H1 (cell line): ENCODE measurements at regions not wholly inside any gene's neighbourhood (a gene's known extent, or its start where the extent isn't known, plus 50 kb on each side); places are given as distances from the start of the nearest gene placed in this dataset.

Experiments
- CTCF ChIA-PET: fragments of 300-600 bp; sonication (Branson Sonifier 250); formaldehyde crosslinking; loops from one replicate; lab custom pipeline; 2021; ENCODE audit not compliant: partially characterized antibody; lab: Charles Lee
- POLR2A ChIA-PET: fragments of 300-600 bp; sonication (Branson Sonifier 250); formaldehyde crosslinking; loops from one replicate; lab custom pipeline; 2021; ENCODE audit warnings: inconsistent platforms; ENCODE audit not compliant: partially characterized antibody; lab: Charles Lee
- DNase-seq, 2 experiments: peaks; one replicate each; pipeline versions ENCODE4 v3.0.0 to v3.0.0-alpha.2; 2010 to 2022; ENCODE audit warnings: low spot score in 2 of 2, low read depth in 1 of 2, mixed read lengths in 1 of 2
- FAIRE-seq: peaks from 2 replicates; lab custom pipeline; 2011; peaks lifted over from hg19 to GRCh38; lab: Jason Lieb, UNC
- H2AFZ ChIP-seq: 2 replicates; pipeline ENCODE4 v1.8.1; 2012; ENCODE audit warnings: low read length, inconsistent platforms
- H2AK5ac ChIP-seq: 2 replicates; pipeline ENCODE4 v1.6.1; 2013; ENCODE audit warnings: low read depth, low read length
- H2BK120ac ChIP-seq: replicated peaks from 2 replicates; pipeline ENCODE3; 2013; ENCODE audit warnings: low read depth, low read length, inconsistent platforms
- H2BK12ac ChIP-seq: 2 replicates; pipeline ENCODE4 v1.6.1; 2013; ENCODE audit warnings: low read depth, low read length
- H2BK15ac ChIP-seq: 2 replicates; pipeline ENCODE4 v1.6.1; 2013; ENCODE audit warnings: low read length
- H2BK20ac ChIP-seq: 2 replicates; pipeline ENCODE4 v1.6.1; 2013; ENCODE audit warnings: low read length
- H2BK5ac ChIP-seq: 2 replicates; pipeline ENCODE4 v1.6.1; 2013; ENCODE audit warnings: low read depth, low read length
- H3K14ac ChIP-seq: 2 replicates; pipeline ENCODE4 v1.6.1; 2013; ENCODE audit warnings: inconsistent platforms; ENCODE audit not compliant: insufficient read length
- H3K18ac ChIP-seq: 2 replicates; pipeline ENCODE4 v1.6.1; 2013; ENCODE audit warnings: low read length; ENCODE audit errors: extremely low read depth
- H3K23ac ChIP-seq: 2 replicates; pipeline ENCODE4 v1.6.1; 2013; ENCODE audit warnings: inconsistent platforms; ENCODE audit not compliant: insufficient read length
- H3K23me2 ChIP-seq: 2 replicates; pipeline ENCODE4 v1.6.1; 2013; ENCODE audit warnings: low read depth, low read length
- H3K27ac ChIP-seq: 2 replicates; pipeline ENCODE4 v1.6.1; 2011; ENCODE audit warnings: low read depth, low read length, inconsistent platforms
- H3K27me3 ChIP-seq, 4 experiments: replicated peaks in 1 of 4; 1 replicate in 1 of 4; 2 replicates in 3 of 4; pipeline versions ENCODE4 v1.6.1 to v1.8.1; 2011 to 2013; ENCODE audit warnings: low read length in 3 of 4, mild to moderate bottlenecking in 3 of 4, inconsistent platforms in 2 of 4, mixed read lengths in 2 of 4, moderate library complexity in 1 of 4; ENCODE audit not compliant: control insufficient read depth in 3 of 4, insufficient read depth in 3 of 4; ENCODE audit errors: extremely low read depth in 1 of 4
- H3K36me3 ChIP-seq, 4 experiments: 2 replicates each; pipeline versions ENCODE4 v1.6.1 to v1.8.1; 2011 to 2013; ENCODE audit warnings: mild to moderate bottlenecking in 4 of 4, low read length in 3 of 4, moderate library complexity in 2 of 4, control low read depth in 1 of 4, inconsistent platforms in 1 of 4; ENCODE audit not compliant: insufficient read depth in 4 of 4, control insufficient read depth in 2 of 4
- H3K4ac ChIP-seq: replicated peaks from 2 replicates; pipeline ENCODE3; 2013; ENCODE audit warnings: low read length, low read depth, mixed read lengths, inconsistent platforms; ENCODE audit not compliant: insufficient read length
- H3K4me1 ChIP-seq, 4 experiments: replicated peaks in 1 of 4; 1 replicate in 1 of 4; 2 replicates in 3 of 4; pipeline versions ENCODE4 v1.6.1 to v1.8.1; 2011 to 2013; ENCODE audit warnings: low read length in 3 of 4, inconsistent platforms in 2 of 4, mixed read lengths in 1 of 4; ENCODE audit not compliant: insufficient read depth in 4 of 4, control insufficient read depth in 3 of 4
- H3K4me2 ChIP-seq, 2 experiments: 2 replicates each; pipeline versions ENCODE4 v1.6.1 to v1.8.1; 2011 to 2013; ENCODE audit warnings: low read depth in 2 of 2, low read length in 2 of 2, control low read depth in 1 of 2, inconsistent platforms in 1 of 2, mild to moderate bottlenecking in 1 of 2; ENCODE audit not compliant: insufficient read depth in 1 of 2
- H3K4me3 ChIP-seq, 4 experiments: fragments of 200-600, 300-600 bp in 1 of 4; sonication (generic), shearing (Covaris generic), sonication (Bioruptor Twin) in 1 of 4; 2 replicates each; pipeline versions ENCODE4 v1.5.1 to v1.8.1; 2011 to 2016; ENCODE audit warnings: low read length in 4 of 4, low read depth in 3 of 4, control low read depth in 2 of 4, inconsistent platforms in 2 of 4, mild to moderate bottlenecking in 2 of 4, mixed read lengths in 1 of 4, moderate library complexity in 1 of 4; ENCODE audit not compliant: insufficient read depth in 2 of 4; ENCODE audit errors: extremely low read depth in 1 of 4
- H3K56ac ChIP-seq: replicated peaks from 2 replicates; pipeline ENCODE3; 2013; ENCODE audit warnings: low read depth, mild to moderate bottlenecking, mixed read lengths, low read length, inconsistent platforms; ENCODE audit not compliant: insufficient read length
- H3K79me1 ChIP-seq: 2 replicates; pipeline ENCODE4 v1.6.1; 2013; ENCODE audit warnings: low read depth, low read length, control low read depth
- H3K79me2 ChIP-seq, 2 experiments: 2 replicates each; pipeline versions ENCODE4 v1.6.1 to v1.8.1; 2012 to 2013; ENCODE audit warnings: low read length in 2 of 2, mild to moderate bottlenecking in 2 of 2, inconsistent platforms in 1 of 2; ENCODE audit not compliant: insufficient read depth in 2 of 2, control insufficient read depth in 1 of 2
- H3K9ac ChIP-seq, 4 experiments: replicated peaks in 1 of 4; 1 replicate in 1 of 4; 2 replicates in 3 of 4; pipeline versions ENCODE4 v1.6.1 to v1.8.1; 2011 to 2013; ENCODE audit warnings: low read depth in 3 of 4, low read length in 3 of 4, control low read depth in 2 of 4, mild to moderate bottlenecking in 2 of 4, moderate library complexity in 2 of 4, inconsistent platforms in 1 of 4; ENCODE audit errors: extremely low read depth in 1 of 4
- H3K9me3 ChIP-seq, 2 experiments: 2 replicates each; pipeline versions ENCODE4 v1.6.1 to v1.8.1; 2012 to 2013; ENCODE audit warnings: mild to moderate bottlenecking in 2 of 2, moderate library complexity in 2 of 2, control low read depth in 1 of 2, inconsistent platforms in 1 of 2, low read depth in 1 of 2, low read length in 1 of 2, mixed read lengths in 1 of 2; ENCODE audit not compliant: insufficient read depth in 2 of 2
- H4K20me1 ChIP-seq, 2 experiments: replicated peaks in 1 of 2; 2 replicates each; pipeline versions ENCODE3 to v1.8.1; 2011 to 2013; ENCODE audit warnings: inconsistent platforms in 2 of 2, low read length in 2 of 2, mild to moderate bottlenecking in 1 of 2; ENCODE audit not compliant: insufficient read depth in 2 of 2, control insufficient read depth in 1 of 2
- H4K5ac ChIP-seq: 2 replicates; pipeline ENCODE4 v1.6.1; 2013; ENCODE audit warnings: low read length, low read depth, mixed read lengths, inconsistent platforms; ENCODE audit not compliant: insufficient read length
- H4K8ac ChIP-seq: 2 replicates; pipeline ENCODE4 v1.8.0; 2013; ENCODE audit warnings: mild to moderate bottlenecking, moderate library complexity, low read length, inconsistent platforms; ENCODE audit not compliant: insufficient read depth; ENCODE audit errors: extremely low read depth
- H4K91ac ChIP-seq: replicated peaks from 2 replicates; pipeline ENCODE3; 2013; ENCODE audit warnings: low read length, mixed read lengths, inconsistent platforms; ENCODE audit not compliant: insufficient read length
- CHD2 ChIP-seq: IDR thresholded peaks from 2 replicates; pipeline ENCODE4 v1.6.1; 2012; ENCODE audit warnings: low read length, improper control_type of control experiment
- SIX5 ChIP-seq: IDR thresholded peaks from 2 replicates; pipeline ENCODE4 v1.6.1; 2011; ENCODE audit warnings: mild to moderate bottlenecking, low read depth, low read length
- WGBS, 2 experiments: shearing (Covaris generic) in 1 of 2; methylation state at CpG; one replicate each; pipeline versions ENCODE4 v1.1.6 to v1.1.7; 2013 to 2015; ENCODE audit warnings: low lambda C conversion rate in 2 of 2, mixed read lengths in 2 of 2, inconsistent platforms in 1 of 2, low coverage in 1 of 2, missing lambda C conversion rate in 1 of 2; ENCODE audit not compliant: insufficient replicate concordance in 2 of 2, insufficient coverage in 1 of 2, insufficient read length in 1 of 2; ENCODE audit errors: extremely low coverage in 1 of 2, missing lambda C conversion rate in 1 of 2; 5-methylcytosine and 5-hydroxymethylcytosine counted together

- H2BK120ac ChIP-seq: no peak overlapping the region
- H2BK20ac ChIP-seq: no peak overlapping the region
- no peak overlapping the region for H3K14ac ChIP-seq
- H3K4ac ChIP-seq: no peak overlapping the region
- DNase-seq (no peak), FAIRE-seq (no peak)
- H3K36me3 ChIP-seq: no peaks in the 10 kb centered on the region
- H3K18ac ChIP-seq: peak overlapping the region; percentile 10; the same call in 1 of the 2 replicates
- H3K9ac ChIP-seq: no peak overlapping the region
- no peaks in the 10 kb centered on the region for H3K9me3 ChIP-seq
- no peaks in the 10 kb centered on the region for H4K20me1 ChIP-seq
- CTCF ChIA-PET: no interaction called here
- H2BK12ac ChIP-seq: peak overlapping the region; percentile 86; the same call in 1 of the 2 replicates
- H4K91ac ChIP-seq: no peak overlapping the region
- no peaks in the 10 kb centered on the region for H3K27me3 ChIP-seq
- H2BK5ac ChIP-seq: no peak overlapping the region; the same call in 1 of the 2 replicates
- H3K4me3 ChIP-seq: no peak overlapping the region
- no peak overlapping the region for H3K23ac ChIP-seq
- H4K5ac ChIP-seq: no peak overlapping the region
- H3K79me1 ChIP-seq: no peaks in the 10 kb centered on the region
- no peak overlapping the region for H4K8ac ChIP-seq
- no peaks in the 10 kb centered on the region for H3K79me2 ChIP-seq
- H3K23me2 ChIP-seq: no peaks in the 10 kb centered on the region
- no peak overlapping the region for H2BK15ac ChIP-seq
- peak overlapping the region; percentile 25; the same call in 1 of the 2 replicates for H2AK5ac ChIP-seq
- WGBS, 2 experiments: 95% methylated on average over 3 of the region's 3 CpGs; no CpG with 5 or more reads in 1 of the 2 experiments
- H3K4me2 ChIP-seq: no peak overlapping the region; a peak in 1 of 4 replicates
- H2AFZ ChIP-seq: no peak overlapping the region
- no peak overlapping the region for H3K27ac ChIP-seq
- POLR2A ChIA-PET: no interaction called here
- H3K4me1 ChIP-seq: peaks cover 0 to 8% (median 5%) of the 10 kb centered on the region in 4 experiments; a peak in 3 of 7 replicates
- H3K56ac ChIP-seq: no peak overlapping the region
- TF ChIP-seq SIX5: no peak
- no peak for TF ChIP-seq CHD2
Observed at GRCh38 chr9:115398313-115398650, 280.3 kb upstream of the TNC start.
